Ovary (tissue), 3 donors: ENCODE measurements at regions not wholly inside any gene's neighbourhood (a gene's known extent, or its start where the extent isn't known, plus 50 kb on each side); places are given as distances from the start of the nearest gene placed in this dataset.

Experiments
- CTCF ChIP-seq, 3 donors: fragments of 450-650 bp in 2 of 3; fragments of 200-600 bp in 1 of 3; IDR thresholded peaks; one replicate each; pipeline versions ENCODE4 v1.5.1 to v1.8.0; 2016 to 2022; ENCODE audit warnings: antibody characterized with exemption in 3 of 3, mild to moderate bottlenecking in 1 of 3
- EP300 ChIP-seq: sonication (generic); formaldehyde crosslinking; IDR thresholded peaks from one replicate; pipeline ENCODE4 v1.6.1; 2017; ENCODE audit warnings: antibody characterized with exemption
- POLR2A ChIP-seq: fragments of 450-650 bp; IDR thresholded peaks from one replicate; pipeline ENCODE4 v1.6.1; 2017; ENCODE audit warnings: antibody characterized with exemption, mild to moderate bottlenecking, moderate library complexity
- donor health status: DM: no; HTN: no; CAD: no.

- no peak for TF ChIP-seq CTCF (IDR thresholded peaks at IDR 0.05)
- no peak for TF ChIP-seq POLR2A
- no peak for TF ChIP-seq EP300
Measured at GRCh38 chr3:8319935-8320634, 181.5 kb upstream of the LMCD1 start.
